Effector CD8-positive, alpha-beta T cell (primary cell): ENCODE measurements at regions not wholly inside any gene's neighbourhood (a gene's known extent, or its start where the extent isn't known, plus 50 kb on each side); places are given as distances from the start of the nearest gene placed in this dataset.
"Not testable (repeated sequence)": the region's sequence is repeated elsewhere in the genome, so short reads cannot be mapped to it uniquely, and the experiment has no call there.

Experiments
- DNase-seq: peaks from one replicate; lab custom pipeline; 2025; lab: John Stamatoyannopoulos, UW

- DNase-seq: no peak
These were observed 90.8 kb downstream of the ARL4C start for GRCh38 chr2:234406085-234406484.

GRCh38 chr2:234405462-234405861 is 91.4 kb downstream of the ARL4C start:
- DNase-seq: no peak

- no peak for DNase-seq
These were observed 91.9 kb downstream of the ARL4C start for GRCh38 chr2:234404957-234405356.

GRCh38 chr2:234403751-234404150 is 93.1 kb downstream of the ARL4C start:
- no peak for DNase-seq

GRCh38 chr2:234403074-234403473 is 93.8 kb downstream of the ARL4C start:
- DNase-seq: no peak

- no peak for DNase-seq
These were observed 95.5 kb downstream of the ARL4C start for GRCh38 chr2:234401426-234401825.

- DNase-seq: no peak
These were observed 97.2 kb downstream of the ARL4C start for GRCh38 chr2:234399451-234400246.

GRCh38 chr2:234398531-234398930 is 98.3 kb downstream of the ARL4C start:
- no peak for DNase-seq

- no peak for DNase-seq
These were observed 100.9 kb downstream of the ARL4C start for GRCh38 chr2:234395891-234396420.

GRCh38 chr2:234394450-234394849 is 102.4 kb downstream of the ARL4C start:
- DNase-seq: no peak

- no peak for DNase-seq
These were observed 103.5 kb downstream of the ARL4C start for GRCh38 chr2:234393354-234393753.

- DNase-seq: no peak
These were observed 104.8 kb downstream of the ARL4C start for GRCh38 chr2:234392041-234392615.

- DNase-seq: no peak
These were observed 105.3 kb downstream of the ARL4C start for GRCh38 chr2:234391625-234392024.

- not testable (repeated sequence) for DNase-seq
These were observed 107.2 kb downstream of the ARL4C start for GRCh38 chr2:234389661-234390060.

GRCh38 chr2:234388591-234388990 is 108.3 kb downstream of the ARL4C start:
- DNase-seq: no peak

- DNase-seq: no peak
These were observed 109.9 kb downstream of the ARL4C start for GRCh38 chr2:234386971-234387370.

GRCh38 chr2:234382131-234382530 is 114.8 kb downstream of the ARL4C start:
- DNase-seq: no peak

GRCh38 chr2:234378958-234379357 is 117.9 kb downstream of the ARL4C start:
- DNase-seq: not testable (repeated sequence)

GRCh38 chr2:234378440-234378839 is 118.4 kb downstream of the ARL4C start:
- DNase-seq: no peak

GRCh38 chr2:234377761-234378391 is 119.0 kb downstream of the ARL4C start:
- DNase-seq: no peak

- DNase-seq: no peak
These were observed 120.7 kb downstream of the ARL4C start for GRCh38 chr2:234376229-234376628.

- no peak for DNase-seq
These were observed 121.6 kb downstream of the ARL4C start for GRCh38 chr2:234375176-234375880.
